ENCODE measurements at regions not wholly inside any gene's neighbourhood (a gene's known extent, or its start where the extent isn't known, plus 50 kb on each side); places are given as distances from the start of the nearest gene placed in this dataset.

DNA sequence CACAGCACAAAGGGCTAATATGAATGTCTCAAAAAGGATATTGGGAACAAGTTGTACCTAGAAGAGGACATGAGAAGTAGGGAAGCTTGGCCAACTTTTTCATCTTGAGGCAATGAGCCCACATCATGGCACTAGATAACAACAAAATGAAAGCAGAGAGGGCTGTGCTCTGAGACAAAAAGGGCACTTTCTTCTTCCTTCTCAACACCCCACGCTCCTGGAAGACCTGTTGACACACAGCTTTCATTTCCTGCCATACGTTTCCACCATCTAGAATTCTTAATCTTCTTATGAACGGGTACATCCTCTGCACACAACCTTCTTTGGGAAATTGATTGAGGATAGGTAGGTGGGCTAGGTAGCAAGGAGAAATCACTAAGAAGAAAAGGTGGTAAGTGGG, 187.8 kb upstream of the STXBP5 start:
- TF ChIP-seq, protein P1, sequence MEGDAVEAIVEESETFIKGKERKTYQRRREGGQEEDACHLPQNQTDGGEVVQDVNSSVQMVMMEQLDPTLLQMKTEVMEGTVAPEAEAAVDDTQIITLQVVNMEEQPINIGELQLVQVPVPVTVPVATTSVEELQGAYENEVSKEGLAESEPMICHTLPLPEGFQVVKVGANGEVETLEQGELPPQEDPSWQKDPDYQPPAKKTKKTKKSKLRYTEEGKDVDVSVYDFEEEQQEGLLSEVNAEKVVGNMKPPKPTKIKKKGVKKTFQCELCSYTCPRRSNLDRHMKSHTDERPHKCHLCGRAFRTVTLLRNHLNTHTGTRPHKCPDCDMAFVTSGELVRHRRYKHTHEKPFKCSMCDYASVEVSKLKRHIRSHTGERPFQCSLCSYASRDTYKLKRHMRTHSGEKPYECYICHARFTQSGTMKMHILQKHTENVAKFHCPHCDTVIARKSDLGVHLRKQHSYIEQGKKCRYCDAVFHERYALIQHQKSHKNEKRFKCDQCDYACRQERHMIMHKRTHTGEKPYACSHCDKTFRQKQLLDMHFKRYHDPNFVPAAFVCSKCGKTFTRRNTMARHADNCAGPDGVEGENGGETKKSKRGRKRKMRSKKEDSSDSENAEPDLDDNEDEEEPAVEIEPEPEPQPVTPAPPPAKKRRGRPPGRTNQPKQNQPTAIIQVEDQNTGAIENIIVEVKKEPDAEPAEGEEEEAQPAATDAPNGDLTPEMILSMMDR (IDR thresholded peaks at IDR 0.05; ENCODE audit: insufficient read depth, low read depth, low read length): no peak
- TF ChIP-seq EZH2 (IDR thresholded peaks at IDR 0.05; ENCODE audit: insufficient read depth, low read length): no peak
